Fibroblast of the conjunctiva (primary cell): ENCODE measurements at regions not wholly inside any gene's neighbourhood (a gene's known extent, or its start where the extent isn't known, plus 50 kb on each side); places are given as distances from the start of the nearest gene placed in this dataset.

Experiments used
- DNase-seq: peaks from one replicate; pipeline ENCODE4 v3.0.0-alpha.2; 2010; ENCODE audit warnings: low read depth

GRCh38 chr19:29093553-29093908 is 119.4 kb downstream of the UQCRFS1 start:
- no peak for DNase-seq

DNA sequence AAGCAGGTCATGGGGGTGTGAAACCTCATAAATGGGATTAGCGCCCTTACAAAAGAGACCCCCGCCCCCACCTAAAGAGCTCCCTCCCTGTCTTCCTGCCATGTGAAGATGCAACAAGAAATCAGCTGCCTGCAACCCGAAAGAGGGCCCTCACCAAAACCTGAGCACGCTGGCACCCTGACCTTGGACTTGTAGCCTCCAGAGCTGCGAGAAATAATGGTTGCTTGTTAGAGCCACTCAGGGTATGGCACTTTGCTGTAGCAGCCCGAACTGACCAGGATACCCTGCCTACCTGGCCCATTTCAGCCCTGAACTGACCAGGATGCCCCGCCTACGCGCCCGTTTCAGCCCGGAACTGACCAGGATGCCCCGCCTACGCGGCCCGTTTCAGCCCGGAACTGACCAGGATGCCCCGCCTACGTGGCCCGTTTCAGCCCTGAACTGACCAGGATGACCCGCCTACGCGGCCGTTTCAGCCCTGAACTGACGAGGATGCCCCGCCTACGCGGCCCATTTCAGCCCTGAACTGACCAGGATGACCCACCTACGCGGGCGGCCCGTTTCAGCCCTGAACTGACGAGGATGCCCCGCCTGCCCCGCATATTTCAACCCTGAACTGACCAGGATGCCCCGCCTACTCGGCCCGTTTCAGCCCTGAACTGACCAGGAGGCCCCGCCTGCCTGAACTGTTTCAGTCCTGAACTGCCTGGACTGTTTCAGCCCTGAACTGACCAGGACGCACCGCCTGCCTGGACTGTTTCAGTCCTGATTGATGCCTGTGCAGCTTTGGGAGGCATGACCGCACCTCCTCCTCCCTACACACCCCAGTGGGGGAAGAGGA is 120.0 kb downstream of the UQCRFS1 start:
- DNase-seq: no peak

GRCh38 chr19:29090783-29091526 is 122.0 kb downstream of the UQCRFS1 start:
- DNase-seq: no peak

DNA sequence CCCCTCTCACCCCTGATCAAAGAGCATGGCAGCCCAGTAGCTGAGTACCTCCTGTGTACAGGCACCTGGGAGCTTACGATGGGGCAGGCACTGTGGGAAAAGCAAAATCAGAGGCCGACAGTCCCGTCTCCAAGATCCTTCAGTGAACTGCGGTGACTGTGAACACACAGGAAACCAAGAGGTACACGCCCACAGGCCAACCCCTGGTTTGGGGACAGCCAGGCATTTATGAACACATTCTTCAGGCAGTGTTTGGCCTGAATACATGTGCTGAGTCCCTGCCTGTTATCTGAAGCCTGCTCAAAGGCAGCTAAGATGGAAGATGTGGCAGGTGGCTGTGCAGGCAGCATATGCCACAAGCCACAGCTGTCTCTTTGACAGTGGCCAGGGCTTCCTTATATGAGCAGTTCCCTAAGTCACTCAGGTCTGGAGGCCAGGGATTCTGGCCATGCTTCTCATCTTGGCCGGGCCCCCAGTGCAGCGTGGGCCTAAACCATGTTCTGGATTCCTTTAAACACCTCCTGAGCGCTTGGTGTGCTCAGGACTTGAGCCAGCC is 123.6 kb downstream of the UQCRFS1 start:
- no peak for DNase-seq

DNA sequence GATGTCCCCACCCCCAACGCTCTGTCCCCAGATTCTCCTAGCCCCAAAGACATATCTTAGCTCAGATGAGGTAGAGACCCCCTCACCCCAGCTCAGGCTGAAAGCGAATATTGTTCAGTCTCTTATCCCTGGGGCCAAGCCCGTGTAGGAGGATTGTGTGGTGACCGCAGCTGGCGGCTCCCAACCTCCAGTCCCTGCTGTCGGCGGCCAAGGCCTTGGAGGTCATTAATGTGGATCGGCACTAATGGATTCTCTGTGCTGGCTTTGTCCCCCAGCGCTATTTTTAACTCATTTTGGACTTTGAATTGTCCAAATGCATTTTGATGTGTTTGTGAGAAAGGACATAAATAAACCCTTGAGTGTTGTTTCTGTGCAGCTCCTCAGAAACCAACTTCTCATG is 124.2 kb downstream of the UQCRFS1 start:
- no peak for DNase-seq

- no peak for DNase-seq
Measured at GRCh38 chr19:29086646-29087045, 126.3 kb downstream of the UQCRFS1 start.

DNA sequence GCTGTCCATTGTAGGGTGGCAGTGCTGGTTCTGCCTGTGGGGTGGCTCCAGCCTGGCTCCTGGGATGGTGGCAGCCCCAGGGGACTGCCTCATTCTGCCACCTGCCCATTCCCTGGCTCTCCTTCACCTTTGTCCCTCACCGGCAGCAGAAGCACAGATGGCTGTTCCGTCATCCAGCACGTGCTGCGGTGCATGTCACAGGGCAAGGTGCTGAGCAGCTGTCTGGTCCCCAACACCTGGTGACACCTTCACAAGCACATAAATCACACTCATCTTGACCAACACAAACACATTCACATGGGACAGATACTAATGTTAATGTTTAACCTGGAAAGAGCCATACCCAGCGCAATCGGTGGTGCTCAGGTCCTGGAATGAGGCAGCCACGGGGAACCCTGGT is 126.8 kb downstream of the UQCRFS1 start:
- DNase-seq: no peak

DNA sequence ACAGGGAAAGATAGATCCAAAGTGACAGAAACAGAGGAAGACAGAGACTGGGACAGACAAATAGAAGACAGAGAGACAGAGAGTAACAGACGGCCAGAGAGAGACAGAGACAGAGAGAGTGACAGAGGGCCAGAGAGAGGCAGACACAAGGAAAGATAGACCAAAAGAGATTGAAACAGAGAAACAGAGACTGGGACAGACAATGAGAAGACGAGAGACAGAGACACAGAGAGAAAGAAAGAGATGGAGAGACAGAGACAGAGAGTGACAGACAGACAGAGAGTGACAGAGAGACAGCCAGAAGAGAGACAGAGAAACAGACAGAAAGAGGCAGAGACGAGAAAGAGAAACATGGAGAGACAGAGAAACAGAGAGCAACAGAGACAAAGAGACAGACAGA is 127.3 kb downstream of the UQCRFS1 start:
- no peak for DNase-seq

DNA sequence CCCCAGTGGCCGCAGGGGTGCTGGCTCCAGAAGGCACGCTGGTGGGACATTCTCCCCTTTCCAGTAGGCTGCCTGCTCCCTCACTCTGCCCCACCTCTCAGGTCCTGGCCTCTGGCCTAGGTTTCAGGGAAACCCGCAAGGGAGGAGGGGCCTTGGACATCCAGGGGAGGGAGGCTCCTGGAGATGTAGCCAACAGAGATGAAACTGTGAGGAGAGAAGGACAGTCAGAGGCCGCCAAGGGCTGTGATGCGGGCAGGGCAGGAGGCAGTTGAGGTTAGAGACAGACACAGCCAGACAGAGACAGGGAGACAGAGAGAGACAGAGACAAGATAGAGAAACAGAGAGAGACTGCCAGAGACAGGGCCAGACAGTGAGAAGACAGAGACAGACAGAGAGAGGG is 127.7 kb downstream of the UQCRFS1 start:
- no peak for DNase-seq

DNA sequence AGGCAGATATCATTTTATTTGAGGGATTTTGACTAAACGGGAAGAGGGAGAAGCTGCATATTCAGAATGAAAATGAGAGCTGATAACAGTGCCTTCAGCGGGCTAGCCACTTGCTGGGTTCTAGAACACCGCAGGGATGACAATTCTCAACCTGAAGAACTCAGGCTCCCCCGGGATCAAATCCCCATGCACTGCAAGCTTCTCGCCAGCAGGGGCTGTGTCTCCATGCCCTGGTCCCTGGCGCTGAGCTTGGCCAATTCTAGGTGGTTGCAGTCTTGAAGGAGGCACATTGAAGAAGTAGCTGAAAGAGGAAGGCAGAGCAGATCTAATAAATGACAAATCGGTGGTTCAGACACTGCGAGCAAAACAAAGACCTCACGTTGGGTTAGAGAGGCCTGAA is 128.7 kb downstream of the UQCRFS1 start:
- DNase-seq: no peak

DNA sequence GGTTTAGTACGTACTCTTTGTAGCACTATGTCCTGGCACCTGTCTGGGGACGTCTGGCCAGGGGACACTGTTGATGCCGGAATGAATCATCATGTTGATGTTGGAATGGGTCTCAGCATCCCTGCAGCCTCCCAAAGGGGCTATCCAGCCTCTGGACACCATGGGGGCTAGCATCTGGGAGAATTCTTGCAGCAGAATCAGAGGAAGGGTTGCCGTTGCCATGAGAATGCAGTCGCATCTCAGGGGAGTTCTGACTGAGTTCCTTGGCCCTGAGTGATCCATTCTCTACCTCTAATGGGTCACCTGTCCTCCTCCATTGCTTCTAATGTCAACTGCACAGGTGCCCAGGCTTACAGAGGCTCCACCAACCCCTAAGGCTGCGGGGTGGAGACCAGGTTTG is 129.1 kb downstream of the UQCRFS1 start:
- no peak for DNase-seq

- no peak for DNase-seq
Measured at GRCh38 chr19:29079356-29080032, 133.5 kb downstream of the UQCRFS1 start.

DNA sequence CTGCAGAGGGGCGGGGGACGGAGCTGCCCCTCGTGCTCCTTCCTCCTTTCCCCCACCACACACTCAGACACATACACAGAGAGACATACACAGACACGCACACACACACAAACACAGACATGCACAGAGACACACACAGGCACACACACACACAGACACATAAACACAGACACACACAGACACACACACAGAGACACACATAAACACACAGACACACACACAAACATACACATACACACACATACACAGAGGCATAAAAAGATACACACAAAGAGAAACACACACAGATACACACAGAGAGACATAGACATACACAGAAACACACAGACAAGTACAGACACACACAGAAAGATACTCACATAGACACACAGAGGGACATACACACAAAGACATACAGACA is 136.0 kb downstream of the UQCRFS1 start:
- DNase-seq: no peak

DNA sequence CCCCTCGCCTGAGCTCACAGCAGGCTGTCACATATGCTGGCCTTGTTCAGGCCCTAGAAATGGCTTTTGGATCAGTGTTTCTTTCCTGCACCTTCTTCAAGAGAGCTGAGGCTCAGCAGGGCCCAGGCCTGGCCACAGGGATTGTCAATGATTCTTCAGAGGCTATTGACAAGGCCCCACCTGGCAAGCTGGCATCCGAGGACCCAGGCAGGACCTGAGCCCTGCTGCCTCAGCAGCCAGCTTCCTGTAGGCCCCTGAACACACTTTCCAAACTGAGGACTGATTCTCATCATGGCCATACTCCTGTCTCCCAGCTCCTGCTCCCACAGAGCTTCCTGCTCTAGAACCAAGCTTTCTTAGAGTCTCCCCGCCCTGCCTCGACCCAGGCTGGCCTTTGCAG is 136.8 kb downstream of the UQCRFS1 start:
- no peak for DNase-seq

GRCh38 chr19:29075149-29075548 is 137.8 kb downstream of the UQCRFS1 start:
- DNase-seq: no peak

GRCh38 chr19:29074579-29074978 is 138.4 kb downstream of the UQCRFS1 start:
- no peak for DNase-seq

DNA sequence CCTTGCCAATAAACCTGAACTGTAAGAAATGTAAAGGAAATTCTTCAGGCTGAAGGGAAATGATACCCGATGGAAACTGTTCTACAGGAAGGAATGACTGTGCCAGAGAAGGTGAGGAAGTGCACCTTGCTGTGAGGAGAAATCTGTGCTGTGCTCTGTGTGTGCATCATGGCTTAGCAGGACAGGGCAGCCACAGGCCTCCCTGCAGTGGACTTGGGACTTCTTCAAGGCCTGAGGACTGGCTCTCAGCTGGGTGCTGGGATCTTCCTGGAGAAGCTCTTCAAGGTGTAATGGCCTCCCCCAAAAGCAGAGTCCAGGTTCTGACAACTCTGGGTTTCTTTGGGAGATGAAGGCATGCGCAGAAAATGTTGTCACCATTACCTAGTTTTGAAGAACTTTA is 145.1 kb downstream of the UQCRFS1 start:
- no peak for DNase-seq

GRCh38 chr19:29062475-29063435 is 150.2 kb downstream of the UQCRFS1 start:
- no peak for DNase-seq

DNA sequence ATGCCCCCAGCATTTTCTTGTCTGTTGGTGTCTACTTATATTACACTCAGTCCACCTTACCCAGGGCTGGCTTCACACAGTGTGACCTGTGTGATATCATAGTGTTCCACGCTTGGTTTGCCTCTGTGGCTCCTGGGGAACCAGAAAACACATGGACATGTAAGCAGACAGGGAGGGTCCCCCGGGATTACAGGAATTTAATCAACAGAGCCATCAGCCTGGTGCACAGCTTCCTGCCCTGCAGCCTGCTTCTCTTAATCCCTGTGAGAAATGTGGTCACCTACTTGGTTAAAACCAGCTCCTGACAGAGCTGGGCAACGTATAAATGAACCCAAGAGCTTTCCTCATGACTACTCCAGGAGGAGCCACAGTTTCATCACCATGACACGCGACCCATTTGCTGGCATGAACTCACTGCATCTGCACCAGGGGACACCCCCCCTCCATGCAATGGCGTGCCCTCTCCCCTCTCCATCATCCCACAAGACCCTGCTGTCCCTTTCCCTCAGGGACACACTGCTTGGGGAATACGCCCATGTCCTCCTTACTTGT is 152.1 kb downstream of the UQCRFS1 start:
- DNase-seq: no peak

DNA sequence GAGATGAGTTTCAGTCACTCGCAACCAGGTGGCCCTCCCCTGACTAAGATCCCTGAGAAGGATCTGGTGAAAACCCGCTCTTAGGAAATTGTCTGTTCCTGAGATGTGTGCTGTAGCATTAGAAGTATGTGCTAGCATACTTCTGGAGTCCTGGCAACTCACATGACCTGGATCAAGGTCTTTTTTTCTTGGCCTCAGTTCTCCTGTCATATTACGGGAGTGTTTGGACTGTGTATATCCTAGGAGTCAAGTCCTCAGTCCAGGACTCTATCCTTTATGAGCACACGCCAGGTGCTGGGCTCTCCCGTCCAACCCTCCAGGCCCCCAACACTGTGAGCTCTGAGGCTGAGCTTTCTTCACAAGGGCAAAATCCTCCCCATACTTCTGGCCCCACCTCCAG is 156.4 kb downstream of the UQCRFS1 start:
- DNase-seq: no peak
